ENCODE measurements at regions not wholly inside any gene's neighbourhood (a gene's known extent, or its start where the extent isn't known, plus 50 kb on each side); places are given as distances from the start of the nearest gene placed in this dataset.

- TF ChIP-seq, protein P1, sequence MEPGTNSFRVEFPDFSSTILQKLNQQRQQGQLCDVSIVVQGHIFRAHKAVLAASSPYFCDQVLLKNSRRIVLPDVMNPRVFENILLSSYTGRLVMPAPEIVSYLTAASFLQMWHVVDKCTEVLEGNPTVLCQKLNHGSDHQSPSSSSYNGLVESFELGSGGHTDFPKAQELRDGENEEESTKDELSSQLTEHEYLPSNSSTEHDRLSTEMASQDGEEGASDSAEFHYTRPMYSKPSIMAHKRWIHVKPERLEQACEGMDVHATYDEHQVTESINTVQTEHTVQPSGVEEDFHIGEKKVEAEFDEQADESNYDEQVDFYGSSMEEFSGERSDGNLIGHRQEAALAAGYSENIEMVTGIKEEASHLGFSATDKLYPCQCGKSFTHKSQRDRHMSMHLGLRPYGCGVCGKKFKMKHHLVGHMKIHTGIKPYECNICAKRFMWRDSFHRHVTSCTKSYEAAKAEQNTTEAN (CRISPR knock-in tag; IDR thresholded peaks at IDR 0.05): no peak
- TF ChIP-seq, protein P2, sequence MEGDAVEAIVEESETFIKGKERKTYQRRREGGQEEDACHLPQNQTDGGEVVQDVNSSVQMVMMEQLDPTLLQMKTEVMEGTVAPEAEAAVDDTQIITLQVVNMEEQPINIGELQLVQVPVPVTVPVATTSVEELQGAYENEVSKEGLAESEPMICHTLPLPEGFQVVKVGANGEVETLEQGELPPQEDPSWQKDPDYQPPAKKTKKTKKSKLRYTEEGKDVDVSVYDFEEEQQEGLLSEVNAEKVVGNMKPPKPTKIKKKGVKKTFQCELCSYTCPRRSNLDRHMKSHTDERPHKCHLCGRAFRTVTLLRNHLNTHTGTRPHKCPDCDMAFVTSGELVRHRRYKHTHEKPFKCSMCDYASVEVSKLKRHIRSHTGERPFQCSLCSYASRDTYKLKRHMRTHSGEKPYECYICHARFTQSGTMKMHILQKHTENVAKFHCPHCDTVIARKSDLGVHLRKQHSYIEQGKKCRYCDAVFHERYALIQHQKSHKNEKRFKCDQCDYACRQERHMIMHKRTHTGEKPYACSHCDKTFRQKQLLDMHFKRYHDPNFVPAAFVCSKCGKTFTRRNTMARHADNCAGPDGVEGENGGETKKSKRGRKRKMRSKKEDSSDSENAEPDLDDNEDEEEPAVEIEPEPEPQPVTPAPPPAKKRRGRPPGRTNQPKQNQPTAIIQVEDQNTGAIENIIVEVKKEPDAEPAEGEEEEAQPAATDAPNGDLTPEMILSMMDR (IDR thresholded peaks at IDR 0.05): no peak
- TF ChIP-seq, protein P3, sequence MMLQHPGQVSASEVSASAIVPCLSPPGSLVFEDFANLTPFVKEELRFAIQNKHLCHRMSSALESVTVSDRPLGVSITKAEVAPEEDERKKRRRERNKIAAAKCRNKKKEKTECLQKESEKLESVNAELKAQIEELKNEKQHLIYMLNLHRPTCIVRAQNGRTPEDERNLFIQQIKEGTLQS (CRISPR knock-in tag; conservative IDR thresholded peaks at IDR 0.05): no peak
- TF ChIP-seq CREB1 (CRISPR knock-in tag; IDR thresholded peaks at IDR 0.05): no peak
- TF ChIP-seq, protein P4, sequence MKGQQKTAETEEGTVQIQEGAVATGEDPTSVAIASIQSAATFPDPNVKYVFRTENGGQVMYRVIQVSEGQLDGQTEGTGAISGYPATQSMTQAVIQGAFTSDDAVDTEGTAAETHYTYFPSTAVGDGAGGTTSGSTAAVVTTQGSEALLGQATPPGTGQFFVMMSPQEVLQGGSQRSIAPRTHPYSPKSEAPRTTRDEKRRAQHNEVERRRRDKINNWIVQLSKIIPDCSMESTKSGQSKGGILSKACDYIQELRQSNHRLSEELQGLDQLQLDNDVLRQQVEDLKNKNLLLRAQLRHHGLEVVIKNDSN (CRISPR knock-in tag; IDR thresholded peaks at IDR 0.05): no peak
Measured at GRCh38 chr3:87795701-87796100, 263.1 kb downstream of the CGGBP1 start.
